GM21423 (cell line): ENCODE measurements at regions not wholly inside any gene's neighbourhood (a gene's known extent, or its start where the extent isn't known, plus 50 kb on each side); places are given as distances from the start of the nearest gene placed in this dataset.

Experiments used
- ATAC-seq: cut with Tn5 transposase; IDR thresholded peaks from one replicate; pipeline ENCODE4 v1.9.1; 2021; ENCODE audit warnings: mild to moderate bottlenecking, moderate library complexity; ENCODE audit not compliant: unreplicated experiment

DNA sequence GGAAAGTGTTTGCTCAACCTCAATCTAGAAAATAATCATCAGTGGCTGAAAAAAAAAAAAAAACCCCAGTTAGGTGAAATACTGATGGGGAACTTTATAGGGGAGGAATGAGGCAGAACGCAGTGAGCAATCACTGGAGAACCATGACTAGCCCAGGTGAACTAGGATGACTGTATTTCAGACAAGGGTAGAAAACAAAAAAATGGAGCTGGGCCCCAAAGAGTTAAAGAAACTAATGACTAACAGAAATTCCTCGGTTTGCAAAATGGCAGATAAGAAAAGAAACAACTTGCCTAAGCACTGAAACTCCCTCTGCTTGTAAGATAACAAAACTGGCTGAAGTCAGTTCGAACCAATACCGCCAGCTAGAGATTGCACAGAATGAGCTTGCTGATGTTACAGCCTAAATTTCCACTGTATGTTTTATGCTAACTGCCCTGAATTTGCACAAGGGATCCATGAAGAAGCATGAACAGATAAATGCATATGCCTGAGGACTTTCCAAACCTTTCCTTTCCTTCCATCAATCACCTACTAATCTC, 245.9 kb downstream of the METTL4 start:
- no peak for ATAC-seq

DNA sequence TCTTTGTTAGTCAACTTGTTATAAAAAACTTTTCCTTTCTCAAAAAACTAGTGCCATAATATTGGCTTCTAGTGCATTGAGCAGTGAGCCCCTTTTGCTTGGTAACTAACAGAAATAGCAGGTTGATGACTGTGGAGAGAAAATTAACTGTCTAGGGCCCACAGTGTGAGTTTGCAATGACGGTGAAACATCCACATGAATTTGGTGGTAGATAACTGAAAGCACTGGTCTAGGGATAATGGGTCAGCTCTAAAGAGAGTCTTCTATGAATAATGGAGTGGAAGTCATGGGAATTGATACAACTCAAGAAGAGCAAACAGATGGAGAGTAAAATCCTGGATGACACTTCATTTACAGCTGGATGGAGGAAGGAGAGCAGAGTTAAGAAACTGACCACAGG, 245.4 kb downstream of the METTL4 start:
- no peak for ATAC-seq

DNA sequence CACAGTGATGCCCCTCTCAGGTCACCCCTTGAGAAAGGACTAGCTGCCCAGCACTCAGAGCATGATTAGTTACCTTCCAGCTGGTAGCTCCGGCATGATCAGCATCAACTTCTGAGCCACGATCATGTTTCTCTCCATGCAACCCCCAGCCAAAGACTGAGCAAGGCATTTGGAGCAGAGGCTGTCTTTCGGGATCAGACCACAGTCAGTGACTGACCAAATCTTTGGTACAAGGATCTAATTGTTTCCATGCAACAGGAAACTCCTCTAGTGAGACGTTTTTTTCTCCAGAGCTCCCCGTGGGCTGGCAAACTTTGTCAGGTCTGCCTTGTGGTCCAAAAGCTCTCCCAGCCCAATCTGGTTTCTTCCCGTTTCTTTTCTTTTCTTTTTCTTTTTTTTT, 244.3 kb downstream of the METTL4 start:
- no peak for ATAC-seq

DNA sequence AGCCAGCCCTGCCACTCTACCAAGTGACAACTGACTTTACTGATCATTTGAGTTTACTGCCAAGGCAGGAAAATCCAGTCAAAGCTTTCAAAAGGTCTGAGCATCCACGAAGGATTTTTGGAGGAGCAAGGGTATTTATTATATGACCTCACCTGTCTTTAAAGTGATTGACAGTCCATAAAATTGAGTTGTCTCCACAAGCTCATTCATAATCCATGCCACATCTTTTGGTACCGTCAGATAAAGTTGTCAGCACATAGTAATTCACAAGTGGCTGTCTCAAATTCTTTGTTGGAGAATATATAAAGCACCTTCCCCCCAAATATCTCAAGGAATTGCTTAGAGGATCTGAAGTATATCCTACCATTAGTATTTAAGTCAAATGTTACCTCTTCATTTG, 240.5 kb downstream of the METTL4 start:
- no peak for ATAC-seq

DNA sequence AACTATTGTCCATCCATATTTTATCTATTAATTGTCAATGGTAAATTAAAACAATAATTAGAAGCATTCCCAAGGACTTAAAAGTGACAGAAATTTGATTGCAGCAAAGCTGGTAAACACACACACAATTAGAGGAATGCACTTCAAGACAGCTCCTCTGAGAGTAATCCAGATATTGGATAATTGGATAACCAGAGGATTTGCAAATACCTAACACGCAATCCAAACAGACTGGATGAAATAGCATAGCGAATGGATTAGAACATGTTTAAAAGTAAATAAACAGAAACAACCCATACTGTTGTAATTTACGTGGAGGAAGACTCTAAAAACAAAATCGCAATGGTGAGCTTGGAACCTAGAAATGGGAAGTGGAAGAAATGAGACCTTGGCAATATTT, 239.8 kb downstream of the METTL4 start:
- ATAC-seq = no peak

DNA sequence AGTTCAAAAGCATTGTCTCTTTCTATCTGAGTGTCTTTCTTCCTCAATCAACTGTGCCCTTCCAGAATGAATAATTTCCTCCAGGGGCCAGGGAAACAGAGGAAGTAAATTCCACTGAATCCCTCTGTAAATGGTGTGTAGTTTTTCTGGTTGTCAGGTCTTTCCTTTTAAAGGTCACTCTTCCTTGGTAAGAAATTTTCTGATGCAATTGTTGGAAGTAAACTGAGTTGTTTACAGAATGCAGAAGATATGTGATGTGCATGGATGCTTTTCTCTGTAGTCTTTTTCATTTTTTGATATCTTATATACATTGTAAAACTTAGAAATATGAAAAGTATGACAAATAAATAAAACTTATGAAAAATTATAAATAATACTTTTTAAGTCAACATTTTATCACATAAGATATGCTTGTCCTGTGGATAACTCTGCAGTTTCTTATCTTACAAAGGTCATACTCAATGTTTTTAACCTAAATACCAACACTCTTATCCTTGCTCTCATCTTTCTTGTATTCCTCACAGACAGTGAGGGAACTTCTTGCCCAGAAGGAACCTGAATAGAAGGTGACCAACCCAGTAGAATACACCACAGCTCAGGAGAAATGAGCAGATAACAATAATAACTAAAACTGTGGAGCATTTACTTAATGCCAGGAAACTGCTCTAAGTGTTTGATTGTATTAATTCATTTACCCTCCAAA, 234.5 kb downstream of the METTL4 start:
- ATAC-seq = no peak

DNA sequence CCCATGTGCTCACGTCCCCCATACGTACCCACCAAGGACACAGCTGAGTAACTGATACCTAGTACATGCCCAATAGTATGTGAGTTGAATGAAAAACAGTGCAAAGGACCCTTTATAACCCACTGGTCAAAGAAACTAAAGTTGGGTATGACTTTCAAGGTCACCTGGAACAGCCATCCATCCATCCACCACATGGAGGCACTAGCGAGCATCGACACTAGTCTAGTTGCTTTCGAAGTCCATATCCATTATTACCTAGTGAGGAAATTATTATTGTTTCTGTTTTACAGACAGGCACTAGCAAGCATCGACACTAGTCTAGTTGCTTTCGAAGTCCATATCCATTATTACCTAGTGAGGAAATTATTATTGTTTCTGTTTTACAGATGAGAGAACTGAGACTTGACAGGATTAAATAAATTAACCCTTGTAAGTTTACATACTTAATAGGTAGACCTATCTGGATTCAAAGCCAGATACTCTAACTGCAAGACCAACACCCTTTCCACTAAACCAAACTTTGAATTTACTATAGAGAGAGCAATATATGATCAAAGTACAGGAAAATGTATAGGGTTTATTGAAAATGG, 233.7 kb downstream of the METTL4 start:
- peak; percentile 85 for ATAC-seq

DNA sequence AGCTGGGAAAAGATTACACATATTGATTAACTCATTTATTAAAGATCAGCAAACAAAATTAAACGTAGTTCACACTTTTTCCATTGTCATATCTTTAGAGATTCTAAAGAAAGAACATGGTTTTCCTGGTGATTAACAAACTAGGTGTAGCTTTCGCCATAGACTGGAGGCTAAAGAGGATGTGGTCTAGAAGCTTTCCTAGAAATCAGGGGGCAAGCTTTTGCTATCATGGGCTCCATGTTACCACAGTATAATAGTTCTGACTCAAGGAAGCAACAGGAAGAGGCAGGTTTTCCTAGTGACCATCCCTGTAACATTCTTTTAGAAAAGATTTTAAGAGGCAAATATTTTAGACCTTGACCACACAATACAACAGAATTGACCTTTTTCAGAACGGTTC, 232.7 kb downstream of the METTL4 start:
- no peak for ATAC-seq

DNA sequence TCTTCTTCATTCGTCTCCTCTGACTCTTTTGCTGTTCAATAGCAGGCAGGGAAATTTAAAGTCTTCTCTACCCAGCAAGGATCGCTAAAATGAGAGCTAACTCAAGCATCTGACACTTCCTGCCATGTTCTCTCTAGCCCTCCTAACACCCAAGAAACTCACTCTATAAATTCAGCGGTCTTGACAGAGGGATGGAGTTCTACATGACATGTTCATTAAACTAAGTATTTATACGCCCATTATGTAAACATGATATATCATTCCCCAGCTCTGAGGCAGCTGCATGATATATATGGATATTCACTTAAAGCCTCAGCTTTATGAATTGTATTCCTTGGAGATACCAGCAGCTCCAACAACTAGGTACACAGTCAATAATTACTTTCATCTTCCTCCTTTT, 231.0 kb downstream of the METTL4 start:
- no peak for ATAC-seq

DNA sequence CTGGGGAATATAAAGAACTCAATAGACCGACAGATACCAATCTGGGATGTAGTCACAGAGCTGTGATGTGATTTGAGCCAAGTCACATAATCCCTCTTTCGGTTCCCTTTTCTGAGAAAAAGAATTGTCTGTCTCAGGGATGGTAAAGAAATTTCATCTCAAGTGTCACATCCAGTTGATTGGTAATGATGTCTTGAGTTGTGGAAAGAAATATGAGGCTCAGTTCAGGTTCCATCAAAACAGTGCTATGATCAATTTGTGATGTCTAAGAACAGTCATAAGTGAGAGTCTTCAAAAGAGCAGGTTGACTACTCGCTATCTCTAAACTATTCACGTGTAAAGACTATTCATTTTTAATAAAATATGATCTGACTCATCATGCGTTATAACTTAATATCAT, 223.3 kb downstream of the METTL4 start:
- ATAC-seq = no peak

DNA sequence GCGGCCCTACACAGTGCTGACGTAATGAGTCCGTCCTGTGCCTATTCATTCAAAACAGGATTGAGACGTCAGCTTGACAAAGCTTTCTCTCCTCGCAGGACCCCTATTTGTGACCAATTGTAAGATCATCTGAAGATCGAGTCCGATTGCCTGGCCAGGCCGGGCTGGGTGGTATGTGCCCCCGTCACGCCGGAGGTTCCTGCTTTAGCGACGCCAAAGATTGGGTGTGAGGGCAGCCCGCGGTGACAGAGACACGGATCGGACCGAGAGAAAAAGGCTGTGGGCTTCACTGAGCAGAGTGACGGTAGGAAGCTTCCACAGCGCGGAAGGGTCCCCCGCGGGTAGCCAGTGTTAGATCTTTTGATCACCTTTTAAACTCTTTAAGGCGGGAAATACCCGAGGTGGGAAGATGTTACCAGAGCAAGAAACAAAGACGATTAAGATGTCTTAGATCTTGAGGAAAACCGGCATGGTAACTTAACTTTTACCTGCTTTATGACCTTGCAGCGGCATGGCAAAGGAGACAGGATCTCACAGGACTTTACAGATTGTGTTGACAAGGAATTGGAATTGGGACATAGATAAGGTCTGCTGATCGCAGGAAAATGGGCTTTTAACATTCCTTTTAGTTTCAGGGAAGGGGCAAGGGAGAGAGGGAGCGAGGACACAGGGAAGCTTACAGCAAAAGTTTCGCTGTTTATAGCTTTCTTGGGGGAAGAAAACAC, 220.0 kb downstream of the METTL4 start:
- ATAC-seq = no peak

DNA sequence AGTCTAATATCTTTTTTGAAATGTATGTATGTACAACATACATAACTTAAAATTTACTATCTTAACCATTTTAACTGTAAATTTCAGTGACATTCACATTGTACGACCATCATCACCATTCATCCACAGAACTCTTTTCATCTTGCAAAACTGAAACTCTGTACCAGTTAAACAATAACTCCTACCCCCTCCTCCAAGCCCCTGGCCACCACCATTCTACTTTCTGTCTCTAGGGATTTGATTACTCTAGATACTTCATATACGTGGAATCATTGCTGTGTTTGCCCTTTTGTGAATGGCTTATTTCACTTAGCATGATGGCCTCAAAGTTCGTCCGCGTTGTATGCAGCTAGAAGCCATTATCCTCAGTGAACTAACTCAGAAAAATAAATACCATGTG, 217.0 kb downstream of the METTL4 start:
- ATAC-seq = no peak

DNA sequence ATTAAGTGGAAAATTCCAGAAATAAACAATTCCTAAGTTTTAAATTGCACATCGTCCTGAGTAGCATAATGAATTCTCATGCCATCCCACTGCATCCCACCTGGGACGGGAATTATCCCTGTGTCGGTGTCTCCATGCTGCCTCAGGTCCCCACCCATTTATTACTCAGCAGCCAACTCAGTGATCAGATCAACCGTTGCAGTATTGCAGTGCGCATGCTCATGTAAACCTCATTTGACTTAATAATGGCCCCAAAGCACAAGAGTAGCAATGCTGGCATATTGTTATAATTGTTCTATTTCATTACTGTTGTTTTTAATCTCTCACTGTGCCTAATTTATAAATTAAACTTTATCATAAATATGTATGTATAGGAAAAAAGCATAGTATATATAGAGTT, 214.4 kb downstream of the METTL4 start:
- ATAC-seq = no peak

DNA sequence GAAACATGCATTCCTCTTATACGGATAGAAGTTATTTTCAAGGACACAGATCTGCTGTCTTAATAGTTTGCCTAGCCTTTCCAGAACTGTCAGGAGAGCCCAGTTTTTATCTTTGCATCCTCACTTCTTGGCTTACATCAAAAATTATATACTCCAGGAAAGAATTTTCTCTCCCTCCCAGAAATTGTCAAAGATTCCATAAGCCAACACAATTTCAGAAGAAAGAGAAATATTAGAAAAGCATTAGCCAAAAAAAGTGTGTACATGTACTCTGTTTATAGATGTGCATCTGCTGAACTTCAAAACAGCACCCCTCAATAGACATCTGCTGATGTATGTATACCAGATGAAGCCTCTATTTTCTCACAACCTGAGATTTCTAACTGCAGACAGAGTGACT, 210.4 kb downstream of the METTL4 start:
- no peak for ATAC-seq

DNA sequence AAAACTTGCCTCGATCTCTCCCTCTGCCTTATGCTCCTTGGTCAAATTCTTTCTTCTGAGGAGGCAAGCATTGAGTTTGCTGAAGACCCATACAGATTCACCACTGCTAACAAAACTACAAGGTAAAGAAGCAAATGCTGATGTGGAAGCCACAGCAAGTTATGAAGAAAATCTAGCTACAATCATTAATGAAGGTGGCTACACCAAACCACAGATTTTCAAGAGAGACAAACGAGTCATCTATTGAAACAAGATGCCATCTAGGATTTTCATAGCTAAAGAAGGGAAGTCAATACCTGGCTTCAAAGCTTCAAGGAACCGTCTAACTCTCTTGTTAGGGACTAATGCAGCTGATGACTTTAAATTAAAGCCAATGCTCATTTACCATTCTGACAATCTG, 203.2 kb downstream of the METTL4 start:
- ATAC-seq = no peak

DNA sequence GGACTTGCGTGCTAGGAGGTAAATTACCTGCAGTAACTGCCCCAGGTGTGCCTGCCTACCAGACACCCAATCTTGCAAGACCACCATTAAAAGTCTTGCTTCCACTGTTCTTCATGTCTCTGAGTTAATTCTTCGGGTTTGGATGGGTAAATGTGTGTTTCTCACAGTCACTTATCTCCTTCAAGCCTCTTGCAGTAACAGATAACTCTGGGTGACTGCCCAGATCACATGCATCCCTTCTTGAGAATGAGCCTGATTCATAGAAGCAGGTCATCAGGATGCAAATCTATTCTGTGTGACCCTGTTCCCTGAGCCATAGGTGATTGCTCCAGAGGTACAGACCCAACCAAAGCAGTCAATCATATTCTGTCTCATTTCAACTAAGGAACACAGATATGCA, 194.6 kb downstream of the METTL4 start:
- no peak for ATAC-seq

DNA sequence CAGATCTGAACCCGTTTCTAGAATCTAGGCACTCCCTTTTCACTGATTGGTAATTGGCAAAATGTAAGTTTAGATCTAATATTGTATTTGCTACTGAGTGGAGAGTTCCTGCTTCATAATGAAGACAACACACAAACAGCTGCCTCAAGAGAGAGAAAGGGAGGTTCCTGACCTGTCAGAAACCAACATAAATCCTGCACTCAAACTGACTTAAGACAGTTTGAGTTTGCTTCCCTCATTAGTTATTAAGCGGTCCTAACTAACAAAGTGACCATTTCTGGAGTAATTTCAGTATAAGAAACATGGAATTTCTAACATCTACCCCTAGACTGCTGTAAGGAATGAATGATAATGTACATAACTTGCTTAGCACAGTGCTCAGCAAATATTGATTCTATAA, 191.2 kb downstream of the METTL4 start:
- ATAC-seq = no peak

DNA sequence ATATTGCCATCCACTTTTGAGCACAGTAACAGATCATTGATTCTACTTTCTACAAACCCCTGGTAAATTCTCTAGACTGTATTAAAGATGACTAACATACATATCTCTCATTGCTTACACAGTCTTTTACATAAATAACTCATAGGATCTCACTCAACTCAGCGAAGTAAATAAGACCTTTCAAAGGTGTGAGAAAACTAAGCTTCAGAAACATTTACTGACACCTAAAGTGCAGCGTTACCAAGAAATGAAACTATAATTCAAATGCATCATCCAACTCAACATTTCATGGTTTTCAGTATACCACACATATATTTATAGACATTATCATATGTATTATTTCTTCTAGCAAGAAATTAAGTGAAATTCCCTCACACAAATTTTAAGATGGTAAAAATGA, 189.8 kb downstream of the METTL4 start:
- no peak for ATAC-seq

DNA sequence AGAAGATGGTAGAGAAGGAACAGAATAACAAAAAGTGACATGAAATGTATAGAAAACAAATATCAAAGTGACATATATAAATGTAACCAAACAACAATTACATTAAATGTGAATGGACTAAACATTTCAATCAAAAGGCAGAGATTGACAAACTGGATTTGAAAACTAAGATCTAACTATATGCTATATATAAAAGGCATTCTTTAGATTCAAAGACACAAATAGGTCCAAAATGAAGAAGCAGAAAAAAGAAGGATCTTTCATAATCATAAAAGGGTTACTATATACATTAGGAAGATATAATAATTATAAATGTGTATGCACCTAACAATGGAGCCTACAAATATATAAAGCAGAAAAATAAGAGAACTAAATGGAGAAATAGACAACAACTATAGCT, 183.7 kb downstream of the METTL4 start:
- no peak for ATAC-seq

DNA sequence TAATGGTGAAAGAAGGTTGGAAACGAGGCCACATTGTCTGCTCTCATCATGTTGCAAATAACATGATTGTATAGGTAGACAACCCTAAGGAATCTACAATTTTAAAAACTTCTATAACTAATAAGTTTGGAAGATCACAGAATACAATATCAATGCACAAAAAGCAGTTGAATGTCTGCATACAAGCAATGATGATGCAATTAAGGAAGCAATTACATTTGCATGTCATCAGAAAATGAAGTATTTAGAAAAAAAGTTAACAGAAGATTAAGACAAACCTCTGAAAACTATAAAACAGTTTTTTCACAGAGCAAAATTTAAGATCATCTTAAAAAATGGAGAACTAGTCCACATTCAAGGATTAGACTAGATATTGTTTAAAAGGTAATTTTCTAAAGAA, 181.1 kb downstream of the METTL4 start:
- no peak for ATAC-seq

DNA sequence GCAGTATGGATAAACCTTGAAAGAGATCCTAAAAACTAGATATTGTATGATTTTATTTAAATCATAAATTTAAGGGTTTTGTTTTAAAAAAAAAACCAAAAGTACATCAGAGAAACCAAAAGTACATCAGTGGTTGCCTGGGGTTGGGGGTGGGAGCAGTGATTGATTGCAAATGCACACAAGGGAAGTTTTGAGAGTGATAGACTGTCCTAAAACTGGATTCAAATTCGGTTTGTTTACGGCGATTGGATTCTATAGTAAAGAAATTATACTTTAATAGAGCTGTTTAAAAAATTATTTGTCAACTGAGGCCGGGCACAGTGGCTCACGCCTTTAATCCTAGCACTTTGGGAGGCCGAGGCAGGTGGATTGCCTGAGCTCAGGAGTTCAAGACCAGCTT, 179.8 kb downstream of the METTL4 start:
- ATAC-seq = no peak

DNA sequence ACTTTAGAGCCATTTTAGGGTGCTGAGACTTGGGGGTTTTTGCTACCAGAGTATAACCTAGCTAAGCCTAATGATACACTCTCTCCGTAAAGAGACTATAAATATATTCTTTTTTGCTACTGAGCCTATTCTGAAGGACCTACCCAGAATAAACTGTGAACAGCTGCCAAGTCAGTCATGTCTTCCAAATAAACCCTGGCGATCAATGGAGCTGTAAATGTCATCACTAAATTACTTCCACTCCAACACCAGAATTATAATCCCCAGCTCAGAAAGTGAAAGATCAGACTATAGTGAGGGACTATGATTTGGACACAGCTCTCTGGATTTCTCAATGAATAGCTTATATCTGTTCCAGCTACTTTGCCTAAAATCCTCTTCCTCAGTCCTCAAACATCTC, 178.9 kb downstream of the METTL4 start:
- no peak for ATAC-seq
